ENCODE measurements at regions not wholly inside any gene's neighbourhood (a gene's known extent, or its start where the extent isn't known, plus 50 kb on each side); places are given as distances from the start of the nearest gene placed in this dataset.

DNA sequence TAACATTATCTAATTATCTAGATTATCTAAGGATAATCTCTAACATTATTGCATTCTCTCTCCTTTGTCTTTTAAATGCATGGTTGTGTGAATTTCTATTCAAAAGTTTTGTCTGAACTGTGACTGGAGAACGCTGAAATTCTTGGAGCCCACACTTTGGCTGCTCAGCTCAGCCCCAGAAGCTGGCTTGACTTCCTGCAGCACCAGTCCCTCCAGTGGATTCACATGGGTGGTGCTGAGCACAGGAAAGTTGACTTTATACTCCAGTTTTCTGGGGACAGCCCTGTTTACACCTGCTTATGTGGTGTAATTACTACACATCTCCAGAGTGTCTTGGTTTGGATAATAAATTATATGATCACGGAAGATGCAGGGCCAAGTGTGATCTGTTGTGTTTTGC is 255.1 kb upstream of the NOX3 start:
- Histone ChIP-seq H3K4me3 (no peak overlapping the region), H3K27ac (no peak overlapping the region), H3K27me3 (no peaks in the 10 kb centered on the region), H3K4me1 (no peaks in the 10 kb centered on the region), H3K36me3 (no peaks in the 10 kb centered on the region), H3K9me3 (peaks cover 0 to 10% (median 0%) of the 10 kb centered on the region in 12 donors)
- DNase-seq (no peak), ATAC-seq (no peak)
- no peak for TF ChIP-seq POLR2A (IDR thresholded peaks at IDR 0.05)
- TF ChIP-seq, protein P1, sequence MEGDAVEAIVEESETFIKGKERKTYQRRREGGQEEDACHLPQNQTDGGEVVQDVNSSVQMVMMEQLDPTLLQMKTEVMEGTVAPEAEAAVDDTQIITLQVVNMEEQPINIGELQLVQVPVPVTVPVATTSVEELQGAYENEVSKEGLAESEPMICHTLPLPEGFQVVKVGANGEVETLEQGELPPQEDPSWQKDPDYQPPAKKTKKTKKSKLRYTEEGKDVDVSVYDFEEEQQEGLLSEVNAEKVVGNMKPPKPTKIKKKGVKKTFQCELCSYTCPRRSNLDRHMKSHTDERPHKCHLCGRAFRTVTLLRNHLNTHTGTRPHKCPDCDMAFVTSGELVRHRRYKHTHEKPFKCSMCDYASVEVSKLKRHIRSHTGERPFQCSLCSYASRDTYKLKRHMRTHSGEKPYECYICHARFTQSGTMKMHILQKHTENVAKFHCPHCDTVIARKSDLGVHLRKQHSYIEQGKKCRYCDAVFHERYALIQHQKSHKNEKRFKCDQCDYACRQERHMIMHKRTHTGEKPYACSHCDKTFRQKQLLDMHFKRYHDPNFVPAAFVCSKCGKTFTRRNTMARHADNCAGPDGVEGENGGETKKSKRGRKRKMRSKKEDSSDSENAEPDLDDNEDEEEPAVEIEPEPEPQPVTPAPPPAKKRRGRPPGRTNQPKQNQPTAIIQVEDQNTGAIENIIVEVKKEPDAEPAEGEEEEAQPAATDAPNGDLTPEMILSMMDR (IDR thresholded peaks at IDR 0.05) = no peak
- WGBS, 4 donors = 38 to 66% (median 52%) methylated on average over 2 of the region's 2 CpGs
- intact Hi-C loops (cut with DNase I) = no loop called here

DNA sequence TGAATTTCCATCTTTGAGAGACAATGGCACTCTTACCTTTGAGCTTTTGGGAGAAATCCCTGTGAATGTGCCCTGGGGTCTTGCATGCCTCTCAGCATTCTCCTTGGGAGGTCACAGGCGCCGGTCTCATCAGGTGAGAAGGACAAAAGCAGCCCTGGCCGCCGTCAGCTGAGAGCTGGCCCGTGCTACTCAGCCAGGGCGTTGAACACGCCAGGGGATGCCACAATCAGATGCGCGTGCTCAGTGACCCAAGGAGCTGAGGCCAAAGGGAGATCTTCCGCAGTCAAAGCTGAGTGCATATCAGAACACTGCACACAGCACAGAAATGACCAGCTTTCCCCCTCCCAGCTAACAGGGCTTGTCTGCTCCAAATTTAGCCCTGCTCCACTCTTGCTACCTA is 253.6 kb upstream of the NOX3 start:
- no peak for ATAC-seq
- H3K4me3 ChIP-seq = no peak overlapping the region
- no peak for DNase-seq
- no peaks in the 10 kb centered on the region for H3K27me3 ChIP-seq
- 93 to 97% (median 96%) methylated on average over 9 to 10 of the region's 10 CpGs for WGBS, 4 donors
- intact Hi-C loops (cut with DNase I) = no loop called here
- H3K9me3 ChIP-seq = peaks cover 0 to 10% (median 0%) of the 10 kb centered on the region in 12 donors
- no peaks in the 10 kb centered on the region for H3K4me1 ChIP-seq
- no peaks in the 10 kb centered on the region for H3K36me3 ChIP-seq
- TF ChIP-seq, protein P1 (IDR thresholded peaks at IDR 0.05) = no peak
- no peak for TF ChIP-seq POLR2A (IDR thresholded peaks at IDR 0.05)
- no peak overlapping the region for H3K27ac ChIP-seq

DNA sequence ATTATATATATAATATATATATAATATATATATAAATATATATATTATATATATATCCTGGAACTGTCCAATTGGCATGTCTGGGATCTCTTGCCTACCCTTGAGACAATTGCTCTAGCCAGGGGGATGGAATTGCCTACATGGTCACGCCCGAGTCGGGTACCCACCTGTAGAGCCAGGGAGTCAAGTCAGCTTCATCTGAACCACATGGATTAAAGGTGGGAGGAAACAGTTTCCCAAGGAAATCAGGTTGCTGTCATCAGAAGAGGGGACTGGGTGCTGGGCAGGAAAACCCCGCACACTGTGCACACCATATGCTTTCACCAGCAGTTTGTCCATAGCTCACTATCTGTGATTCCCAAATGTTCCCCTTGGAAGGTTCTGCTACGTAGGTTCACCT is 252.5 kb upstream of the NOX3 start:
- H3K27me3 ChIP-seq = no peaks in the 10 kb centered on the region
- H3K4me1 ChIP-seq = no peaks in the 10 kb centered on the region
- no peak overlapping the region for H3K4me3 ChIP-seq
- no peak for ATAC-seq
- no peak for TF ChIP-seq POLR2A (IDR thresholded peaks at IDR 0.05)
- TF ChIP-seq, protein P1 (IDR thresholded peaks at IDR 0.05) = no peak
- no peak overlapping the region for H3K27ac ChIP-seq
- 96 to 99% (median 98%) methylated on average over 5 of the region's 5 CpGs for WGBS, 4 donors
- intact Hi-C loops (cut with DNase I) = no loop called here
- peaks cover 0 to 10% (median 0%) of the 10 kb centered on the region in 12 donors for H3K9me3 ChIP-seq
- DNase-seq = no peak
- H3K36me3 ChIP-seq = no peaks in the 10 kb centered on the region

DNA sequence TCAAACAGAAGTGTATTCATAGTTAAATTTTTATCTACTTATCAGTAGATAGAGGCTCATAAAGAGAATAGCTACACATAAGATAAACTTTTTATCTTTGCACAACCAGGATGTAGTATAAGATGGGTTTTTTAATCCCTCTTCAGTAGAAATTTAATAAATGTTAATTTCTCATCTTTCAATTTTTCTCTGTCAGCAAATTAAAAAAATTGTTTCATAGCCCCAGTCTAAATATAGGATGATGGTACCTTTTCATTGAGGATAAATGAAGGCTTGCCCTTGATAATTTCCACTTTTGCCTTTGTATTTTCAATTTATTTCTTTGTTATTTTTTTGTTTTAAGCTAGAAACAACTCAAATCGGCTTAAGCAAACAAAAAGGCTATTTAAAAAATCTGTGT is 251.2 kb upstream of the NOX3 start:
- 87 to 96% (median 92%) methylated on average over 1 of the region's 1 CpG for WGBS, 4 donors
- Histone ChIP-seq H3K27ac (no peak overlapping the region), H3K4me1 (no peaks in the 10 kb centered on the region), H3K4me3 (no peak overlapping the region), H3K36me3 (no peaks in the 10 kb centered on the region), H3K27me3 (no peaks in the 10 kb centered on the region), H3K9me3 (peaks cover 0 to 10% (median 0%) of the 10 kb centered on the region in 12 donors)
- no peak for TF ChIP-seq POLR2A (IDR thresholded peaks at IDR 0.05)
- TF ChIP-seq, protein P1 (IDR thresholded peaks at IDR 0.05) = no peak
- DNase-seq (no peak), ATAC-seq (no peak)
- intact Hi-C loops (cut with DNase I) = no loop called here
